Activated naive CD8-positive, alpha-beta T cell treated with anti-CD3 and anti-CD28 coated beads, Interleukin-2, amount 50 U/mL, for 24 hours (primary cell): ENCODE measurements at regions not wholly inside any gene's neighbourhood (a gene's known extent, or its start where the extent isn't known, plus 50 kb on each side); places are given as distances from the start of the nearest gene placed in this dataset.

Source experiments
- ATAC-seq: fragments of 150-1000 bp; cut with Tn5 transposase; one replicate; pipeline ENCODE4 v1.10.0; 2021
- DNase-seq: peaks from one replicate; pipeline ENCODE4 v3.0.0; 2021
- H3K27ac Mint-ChIP-seq: one replicate; pipeline ENCODE4 v1.8.0; 2021; ENCODE audit warnings: mild to moderate bottlenecking, mixed read lengths
- H3K27me3 Mint-ChIP-seq: one replicate; pipeline ENCODE4 v1.8.0; 2021; ENCODE audit warnings: mixed read lengths
- H3K36me3 Mint-ChIP-seq: one replicate; pipeline ENCODE4 v1.8.0; 2021; ENCODE audit warnings: low read depth, mixed read lengths
- H3K4me1 Mint-ChIP-seq: one replicate; pipeline ENCODE4 v1.8.0; 2021; ENCODE audit warnings: mixed read lengths
- H3K4me3 Mint-ChIP-seq: one replicate; pipeline ENCODE4 v1.8.0; 2021; ENCODE audit warnings: mild to moderate bottlenecking, moderate library complexity, mixed read lengths
- H3K9me3 Mint-ChIP-seq: one replicate; pipeline ENCODE4 v1.8.0; 2021; ENCODE audit warnings: mixed read lengths

GRCh38 chr1:244106837-244107493, 55.9 kb downstream of the ZBTB18 start:
- Mint-ChIP-seq H3K9me3 (no peaks in the 10 kb centered on the region), H3K4me3 (no peak overlapping the region), H3K27ac (no peak overlapping the region), H3K4me1 (no peaks in the 10 kb centered on the region), H3K36me3 (no peaks in the 10 kb centered on the region), H3K27me3 (peaks cover 5% of the 10 kb centered on the region)
- DNase-seq: no peak
- ATAC-seq: no peak

- ATAC-seq (no peak), DNase-seq (no peak)
- Mint-ChIP-seq H3K36me3 (no peaks in the 10 kb centered on the region), H3K4me3 (no peak overlapping the region), H3K27ac (no peak overlapping the region), H3K27me3 (peaks cover 3% of the 10 kb centered on the region), H3K4me1 (no peaks in the 10 kb centered on the region), H3K9me3 (no peaks in the 10 kb centered on the region)
These were observed 59.9 kb downstream of the ZBTB18 start for GRCh38 chr1:244111027-244111426.

- ATAC-seq (no peak), DNase-seq (no peak)
- no peak overlapping the region for H3K27ac Mint-ChIP-seq
- H3K36me3 Mint-ChIP-seq: no peaks in the 10 kb centered on the region
- no peak overlapping the region for H3K4me3 Mint-ChIP-seq
- peaks cover 3% of the 10 kb centered on the region for H3K27me3 Mint-ChIP-seq
- no peaks in the 10 kb centered on the region for H3K9me3 Mint-ChIP-seq
- no peaks in the 10 kb centered on the region for H3K4me1 Mint-ChIP-seq
These were observed 61.0 kb downstream of the ZBTB18 start for GRCh38 chr1:244112041-244112440.

DNA sequence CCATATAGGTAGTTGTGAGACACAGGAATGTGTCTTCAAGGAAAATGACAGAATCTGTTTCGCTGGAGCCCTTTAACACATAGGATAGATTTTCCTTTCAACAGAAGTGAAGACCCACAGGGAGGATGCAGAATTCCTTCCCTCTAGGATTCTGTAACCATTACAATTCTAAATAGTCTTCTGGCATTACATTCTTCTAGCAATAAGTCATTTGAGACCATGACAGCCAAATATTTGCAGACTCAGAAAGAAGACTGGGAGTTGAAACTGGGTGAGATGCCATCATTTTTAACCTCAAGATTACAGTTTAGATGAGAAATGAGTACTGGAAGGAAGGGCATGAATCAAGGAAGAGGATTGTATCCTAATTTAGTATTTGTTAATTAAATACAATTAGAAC, 61.6 kb downstream of the ZBTB18 start:
- Mint-ChIP-seq H3K4me1 (no peaks in the 10 kb centered on the region), H3K27ac (no peak overlapping the region), H3K27me3 (peaks cover 3% of the 10 kb centered on the region)

GRCh38 chr1:244113532-244114320, 62.6 kb downstream of the ZBTB18 start:
- Mint-ChIP-seq H3K9me3 (no peaks in the 10 kb centered on the region), H3K36me3 (no peaks in the 10 kb centered on the region), H3K27me3 (peaks cover 3% of the 10 kb centered on the region), H3K27ac (no peak overlapping the region), H3K4me3 (no peak overlapping the region), H3K4me1 (no peaks in the 10 kb centered on the region)
- DNase-seq (no peak), ATAC-seq (no peak)

More for the DNA sequence above, 61.6 kb downstream of the ZBTB18 start:
- DNase-seq: no peak
- Mint-ChIP-seq H3K36me3 (no peaks in the 10 kb centered on the region), H3K4me3 (no peak overlapping the region), H3K9me3 (no peaks in the 10 kb centered on the region)
- ATAC-seq: no peak

DNA sequence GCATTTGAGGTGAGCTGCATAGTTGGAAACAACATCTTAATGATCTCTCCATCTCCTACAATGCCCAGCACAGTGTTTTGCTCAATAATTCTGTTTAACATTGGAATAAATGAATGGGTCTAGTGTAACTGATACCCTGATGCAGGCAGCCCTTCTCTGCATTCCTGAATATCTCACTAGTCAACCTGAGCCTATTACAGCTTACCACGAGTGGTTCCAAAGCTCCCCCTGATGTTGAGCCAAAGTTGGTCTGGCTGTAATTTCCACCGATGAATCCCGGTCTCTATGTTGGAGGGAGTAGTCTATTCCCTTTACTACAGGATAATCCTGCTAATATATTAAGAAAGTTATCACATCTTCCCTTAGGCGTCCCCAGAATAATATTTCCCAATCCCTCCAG, 63.8 kb downstream of the ZBTB18 start:
- peaks cover 6% of the 10 kb centered on the region for H3K27me3 Mint-ChIP-seq
- H3K4me3 Mint-ChIP-seq: no peak overlapping the region
- H3K4me1 Mint-ChIP-seq: no peaks in the 10 kb centered on the region
- H3K9me3 Mint-ChIP-seq: no peaks in the 10 kb centered on the region
- no peaks in the 10 kb centered on the region for H3K36me3 Mint-ChIP-seq
- no peak overlapping the region for H3K27ac Mint-ChIP-seq
- ATAC-seq (no peak), DNase-seq (no peak)

DNA sequence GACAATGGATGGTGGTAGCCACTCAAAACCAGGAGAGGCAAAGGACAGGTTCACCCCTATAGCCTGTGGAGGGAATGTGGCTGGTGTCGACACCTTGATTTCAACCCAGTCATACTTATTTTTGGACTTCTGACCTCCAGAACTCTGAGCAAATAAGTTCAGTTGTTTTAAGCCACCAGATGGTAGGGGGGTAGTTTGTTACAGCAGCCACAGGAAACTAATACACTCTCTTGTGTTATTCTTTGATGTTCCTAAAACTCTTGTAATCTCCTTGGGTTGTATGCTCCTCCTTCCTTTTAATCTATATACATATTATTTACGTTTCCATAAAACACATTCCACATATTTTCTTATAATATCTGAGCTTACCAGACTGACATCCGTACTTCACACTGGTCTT, 65.9 kb downstream of the ZBTB18 start:
- Mint-ChIP-seq H3K36me3 (no peaks in the 10 kb centered on the region), H3K27me3 (peaks cover 7% of the 10 kb centered on the region), H3K4me3 (no peak overlapping the region), H3K27ac (no peak overlapping the region), H3K9me3 (no peaks in the 10 kb centered on the region), H3K4me1 (no peaks in the 10 kb centered on the region)
- DNase-seq (no peak), ATAC-seq (no peak)

GRCh38 chr1:244118109-244118761, 67.2 kb downstream of the ZBTB18 start:
- Mint-ChIP-seq H3K27me3 (peaks cover 7% of the 10 kb centered on the region), H3K9me3 (no peaks in the 10 kb centered on the region), H3K36me3 (no peaks in the 10 kb centered on the region), H3K4me1 (no peaks in the 10 kb centered on the region), H3K4me3 (no peak overlapping the region), H3K27ac (no peak overlapping the region)
- DNase-seq (no peak), ATAC-seq (no peak)

- Mint-ChIP-seq H3K27ac (no peak overlapping the region), H3K4me1 (peaks cover 5% of the 10 kb centered on the region), H3K9me3 (no peaks in the 10 kb centered on the region), H3K27me3 (peaks cover 9% of the 10 kb centered on the region), H3K4me3 (no peak overlapping the region), H3K36me3 (no peaks in the 10 kb centered on the region)
- no peak for DNase-seq
- ATAC-seq: no peak
These were observed 77.7 kb downstream of the ZBTB18 start for GRCh38 chr1:244128591-244129383.

DNA sequence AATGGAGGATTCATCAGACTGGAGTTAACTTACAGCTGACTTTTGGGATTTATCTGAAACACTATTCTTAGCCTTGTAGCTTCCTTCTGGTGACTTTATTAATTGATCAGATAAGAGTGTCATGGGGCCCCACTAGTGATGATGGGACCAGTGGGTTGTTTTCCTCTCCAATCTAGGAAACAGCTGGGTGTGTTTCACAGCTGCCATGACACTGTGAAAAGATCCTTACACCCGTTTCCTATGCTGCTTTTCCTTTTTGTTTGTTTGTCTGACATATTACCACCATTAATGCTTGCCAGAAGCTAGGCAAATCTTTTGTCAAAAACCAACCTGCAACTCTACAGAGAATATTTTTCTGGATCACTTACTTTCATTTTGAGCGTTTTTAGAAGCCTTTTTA, 86.2 kb downstream of the ZBTB18 start:
- Mint-ChIP-seq H3K9me3 (no peaks in the 10 kb centered on the region), H3K27me3 (peaks cover 11% of the 10 kb centered on the region), H3K36me3 (no peaks in the 10 kb centered on the region), H3K27ac (no peak overlapping the region), H3K4me3 (peak overlapping the region; percentile 34), H3K4me1 (peaks cover 7% of the 10 kb centered on the region)
- DNase-seq (no peak), ATAC-seq (no peak)

DNA sequence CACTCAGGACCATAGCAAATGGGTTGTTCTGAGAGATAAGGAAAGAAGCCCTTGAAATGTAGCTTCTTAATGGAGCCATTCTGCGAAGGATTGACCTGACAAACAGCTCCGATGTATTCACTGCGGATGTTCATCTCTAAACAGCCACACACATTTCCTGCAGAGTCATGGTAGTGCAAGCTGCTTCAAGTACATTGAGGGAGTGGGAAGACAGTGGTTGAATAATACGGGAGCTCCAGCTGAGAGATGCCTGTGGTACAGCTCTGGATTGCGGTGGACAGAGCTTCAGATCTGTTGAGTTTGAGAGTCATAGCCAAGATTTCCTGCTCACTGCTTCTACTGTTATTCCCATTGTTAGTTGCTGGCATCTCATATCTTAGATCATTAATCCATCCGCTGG, 86.6 kb downstream of the ZBTB18 start:
- DNase-seq: no peak
- peaks cover 7% of the 10 kb centered on the region for H3K4me1 Mint-ChIP-seq
- H3K36me3 Mint-ChIP-seq: no peaks in the 10 kb centered on the region
- ATAC-seq: no peak
- peaks cover 11% of the 10 kb centered on the region for H3K27me3 Mint-ChIP-seq
- H3K27ac Mint-ChIP-seq: no peak overlapping the region
- no peaks in the 10 kb centered on the region for H3K9me3 Mint-ChIP-seq
- H3K4me3 Mint-ChIP-seq: peak overlapping the region; percentile 34

DNA sequence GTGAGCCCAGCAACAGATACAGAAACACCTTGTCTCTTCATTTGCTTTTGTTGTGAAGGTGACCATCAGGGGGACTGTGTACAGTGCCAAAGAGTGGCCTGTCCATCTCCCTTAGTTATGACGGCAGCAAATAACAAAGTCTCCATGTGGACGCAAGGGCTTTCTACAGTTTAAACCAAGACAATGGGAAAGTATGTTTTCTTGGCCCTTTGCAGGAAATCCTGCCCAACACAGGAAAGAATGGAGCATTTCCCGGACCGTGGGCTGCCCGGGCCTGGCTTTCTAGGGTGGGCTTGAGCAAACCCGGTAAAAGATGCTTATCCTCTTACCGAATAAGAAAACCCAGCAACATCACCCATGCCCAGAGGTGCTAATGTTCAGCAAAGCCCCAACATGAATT, 87.3 kb downstream of the ZBTB18 start:
- H3K27me3 Mint-ChIP-seq: peaks cover 11% of the 10 kb centered on the region
- no peaks in the 10 kb centered on the region for H3K36me3 Mint-ChIP-seq
- DNase-seq: no peak
- H3K9me3 Mint-ChIP-seq: no peaks in the 10 kb centered on the region
- H3K27ac Mint-ChIP-seq: no peak overlapping the region
- ATAC-seq: no peak
- H3K4me3 Mint-ChIP-seq: no peak overlapping the region
- peaks cover 7% of the 10 kb centered on the region for H3K4me1 Mint-ChIP-seq

DNA sequence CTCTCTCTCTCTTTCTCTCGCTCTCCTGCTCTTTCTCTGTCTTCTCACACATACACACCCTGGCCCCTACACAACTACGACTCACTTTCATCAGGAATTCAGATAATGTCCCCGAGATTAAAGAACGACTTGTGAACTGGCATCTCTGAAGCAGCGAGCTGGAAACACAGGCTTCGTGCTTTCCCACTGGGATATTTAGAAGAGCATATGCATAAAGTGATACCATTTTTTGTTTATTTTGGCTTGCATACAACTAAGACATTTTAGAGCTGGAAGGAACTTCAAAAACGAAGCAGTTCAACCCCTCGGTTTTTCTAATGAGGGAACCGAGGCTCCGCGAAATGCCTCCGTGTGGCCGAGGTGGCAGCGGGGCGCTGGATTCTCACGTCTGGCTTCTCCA, 88.6 kb downstream of the ZBTB18 start:
- no peaks in the 10 kb centered on the region for H3K9me3 Mint-ChIP-seq
- H3K27me3 Mint-ChIP-seq: peaks cover 11% of the 10 kb centered on the region
- H3K27ac Mint-ChIP-seq: no peak overlapping the region
- H3K4me3 Mint-ChIP-seq: no peak overlapping the region
- H3K36me3 Mint-ChIP-seq: no peaks in the 10 kb centered on the region
- no peak for DNase-seq
- no peak for ATAC-seq
- peaks cover 7% of the 10 kb centered on the region for H3K4me1 Mint-ChIP-seq

DNA sequence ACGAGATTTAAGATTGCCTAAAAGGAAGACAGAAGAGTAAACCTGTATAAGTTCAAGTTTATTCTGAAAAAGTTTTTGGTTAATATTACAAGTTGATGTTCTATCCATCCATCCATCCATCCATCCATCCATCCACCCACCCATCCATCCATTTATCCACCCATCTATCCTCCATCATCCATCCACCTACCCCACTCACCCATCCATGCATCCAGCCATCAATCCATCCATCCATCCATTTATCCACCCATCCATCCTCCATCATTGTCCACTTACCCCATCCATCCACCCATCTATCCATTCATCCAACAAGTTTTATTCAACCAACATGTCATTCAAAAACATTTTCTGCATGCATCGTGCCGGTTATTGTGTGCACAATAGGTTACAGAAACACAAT, 89.3 kb downstream of the ZBTB18 start:
- Mint-ChIP-seq H3K4me3 (no peak overlapping the region), H3K9me3 (no peaks in the 10 kb centered on the region), H3K36me3 (no peaks in the 10 kb centered on the region), H3K4me1 (peaks cover 7% of the 10 kb centered on the region), H3K27ac (no peak overlapping the region), H3K27me3 (peaks cover 11% of the 10 kb centered on the region)
- ATAC-seq: no peak
- DNase-seq: no peak
